HS-27A (cell line): ENCODE measurements at regions not wholly inside any gene's neighbourhood (a gene's known extent, or its start where the extent isn't known, plus 50 kb on each side); places are given as distances from the start of the nearest gene placed in this dataset.

Source experiments
- DNase-seq: peaks from one replicate; pipeline ENCODE4 v3.0.0-alpha.2; 2012; ENCODE audit warnings: low read depth, missing footprints

- no peak for DNase-seq
Observed at GRCh38 chr18:45266023-45266422, 349.3 kb upstream of the SLC14A2 start.

- DNase-seq = no peak
Observed at GRCh38 chr18:45267622-45268021, 347.7 kb upstream of the SLC14A2 start.

- no peak for DNase-seq
Observed at GRCh38 chr18:45268583-45268982, 346.7 kb upstream of the SLC14A2 start.

GRCh38 chr18:45270289-45270771 lies 344.9 kb upstream of the SLC14A2 start:
- no peak for DNase-seq

GRCh38 chr18:45274026-45274425 lies 341.2 kb upstream of the SLC14A2 start:
- no peak for DNase-seq

GRCh38 chr18:45275367-45276113 lies 339.7 kb upstream of the SLC14A2 start:
- DNase-seq = no peak

- DNase-seq = no peak
Observed at GRCh38 chr18:45276878-45277277, 338.4 kb upstream of the SLC14A2 start.

GRCh38 chr18:45277908-45278307 lies 337.4 kb upstream of the SLC14A2 start:
- DNase-seq = no peak

GRCh38 chr18:45280481-45281276 lies 334.6 kb upstream of the SLC14A2 start:
- DNase-seq = no peak

- no peak for DNase-seq
Observed at GRCh38 chr18:45282101-45282812, 333.0 kb upstream of the SLC14A2 start.

- DNase-seq = no peak
Observed at GRCh38 chr18:45284174-45284573, 331.1 kb upstream of the SLC14A2 start.

GRCh38 chr18:45284851-45285250 lies 330.4 kb upstream of the SLC14A2 start:
- DNase-seq = no peak

GRCh38 chr18:45285251-45285650 lies 330.0 kb upstream of the SLC14A2 start:
- DNase-seq = no peak

GRCh38 chr18:45286431-45286830 lies 328.8 kb upstream of the SLC14A2 start:
- no peak for DNase-seq

GRCh38 chr18:45287531-45287930 lies 327.7 kb upstream of the SLC14A2 start:
- no peak for DNase-seq

GRCh38 chr18:45290364-45290763 lies 324.9 kb upstream of the SLC14A2 start:
- no peak for DNase-seq

GRCh38 chr18:45291621-45292615 lies 323.4 kb upstream of the SLC14A2 start:
- DNase-seq = no peak

- no peak for DNase-seq
Observed at GRCh38 chr18:45295388-45295787, 319.9 kb upstream of the SLC14A2 start.

GRCh38 chr18:45298986-45299385 lies 316.3 kb upstream of the SLC14A2 start:
- DNase-seq = no peak

GRCh38 chr18:45303026-45303425 lies 312.2 kb upstream of the SLC14A2 start:
- DNase-seq = no peak

- no peak for DNase-seq
Observed at GRCh38 chr18:45304558-45304957, 310.7 kb upstream of the SLC14A2 start.
